ENCODE measurements at regions not wholly inside any gene's neighbourhood (a gene's known extent, or its start where the extent isn't known, plus 50 kb on each side); places are given as distances from the start of the nearest gene placed in this dataset.

- no peak overlapping the region for H3K27ac ChIP-seq
- no peaks in the 10 kb centered on the region for H3K9me3 ChIP-seq
- H3K4me3 ChIP-seq, result no peak overlapping the region
- H3K4me1 ChIP-seq, result no peaks in the 10 kb centered on the region
- no peak for DNase-seq
- no peaks in the 10 kb centered on the region for H3K27me3 ChIP-seq
- intact Hi-C loops (cut with DNase I; ENCODE audit: low total_unique reads), result no loop called here
- H3K36me3 ChIP-seq, result no peaks in the 10 kb centered on the region
- TF ChIP-seq, protein P1, sequence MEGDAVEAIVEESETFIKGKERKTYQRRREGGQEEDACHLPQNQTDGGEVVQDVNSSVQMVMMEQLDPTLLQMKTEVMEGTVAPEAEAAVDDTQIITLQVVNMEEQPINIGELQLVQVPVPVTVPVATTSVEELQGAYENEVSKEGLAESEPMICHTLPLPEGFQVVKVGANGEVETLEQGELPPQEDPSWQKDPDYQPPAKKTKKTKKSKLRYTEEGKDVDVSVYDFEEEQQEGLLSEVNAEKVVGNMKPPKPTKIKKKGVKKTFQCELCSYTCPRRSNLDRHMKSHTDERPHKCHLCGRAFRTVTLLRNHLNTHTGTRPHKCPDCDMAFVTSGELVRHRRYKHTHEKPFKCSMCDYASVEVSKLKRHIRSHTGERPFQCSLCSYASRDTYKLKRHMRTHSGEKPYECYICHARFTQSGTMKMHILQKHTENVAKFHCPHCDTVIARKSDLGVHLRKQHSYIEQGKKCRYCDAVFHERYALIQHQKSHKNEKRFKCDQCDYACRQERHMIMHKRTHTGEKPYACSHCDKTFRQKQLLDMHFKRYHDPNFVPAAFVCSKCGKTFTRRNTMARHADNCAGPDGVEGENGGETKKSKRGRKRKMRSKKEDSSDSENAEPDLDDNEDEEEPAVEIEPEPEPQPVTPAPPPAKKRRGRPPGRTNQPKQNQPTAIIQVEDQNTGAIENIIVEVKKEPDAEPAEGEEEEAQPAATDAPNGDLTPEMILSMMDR (IDR thresholded peaks at IDR 0.05), result no peak
- TF ChIP-seq POLR2A (IDR thresholded peaks at IDR 0.05), result no peak
Measured at GRCh38 chr10:128432011-128432410, 305.8 kb upstream of the MKI67 start.

DNA sequence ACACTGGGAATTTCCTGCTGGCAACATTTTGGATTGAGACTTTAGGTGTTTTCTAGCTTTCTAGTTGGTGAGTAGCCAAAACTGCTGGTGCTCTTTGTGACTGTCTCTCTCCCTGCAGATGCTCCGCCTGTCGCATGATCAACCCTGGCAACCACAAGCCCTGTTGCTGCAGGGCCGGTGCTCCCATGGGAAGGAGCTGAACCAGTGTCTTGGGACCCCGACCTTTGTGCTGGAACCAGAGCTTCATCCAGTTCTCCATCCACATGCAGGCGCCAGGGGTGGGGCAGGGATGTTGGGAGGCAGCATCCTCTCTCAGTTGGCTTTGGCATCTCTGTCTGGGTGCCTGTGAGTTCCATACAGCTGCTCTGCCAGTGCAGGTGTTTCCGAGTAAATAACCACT, 306.2 kb upstream of the MKI67 start:
- H3K36me3 ChIP-seq, result no peaks in the 10 kb centered on the region
- no peak for DNase-seq
- H3K27me3 ChIP-seq, result no peaks in the 10 kb centered on the region
- H3K27ac ChIP-seq, result no peak overlapping the region
- intact Hi-C loops (cut with DNase I; ENCODE audit: low total_unique reads), result no loop called here
- H3K9me3 ChIP-seq, result no peaks in the 10 kb centered on the region
- no peak overlapping the region for H3K4me3 ChIP-seq
- TF ChIP-seq, protein P1 (IDR thresholded peaks at IDR 0.05), result no peak
- TF ChIP-seq POLR2A (IDR thresholded peaks at IDR 0.05), result no peak
- no peaks in the 10 kb centered on the region for H3K4me1 ChIP-seq

DNA sequence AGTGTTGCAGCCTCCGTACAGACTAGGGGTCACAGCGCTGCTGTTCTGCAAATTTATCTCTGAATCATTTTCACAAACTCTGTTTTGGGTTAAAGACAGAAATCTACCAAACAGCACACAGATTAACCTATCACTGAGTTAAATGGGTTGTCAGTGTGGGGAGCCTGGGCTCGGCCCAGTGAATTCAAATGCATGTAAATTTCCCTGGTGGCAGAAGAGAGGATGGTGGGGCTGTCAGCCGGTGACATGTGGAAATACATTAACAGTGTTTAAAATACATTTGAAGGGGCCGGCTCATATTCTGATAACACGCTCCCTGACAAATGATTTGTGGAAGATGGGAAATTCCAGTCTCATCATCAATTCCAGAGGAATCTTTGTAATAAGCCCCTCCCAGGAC, 309.6 kb upstream of the MKI67 start:
- Histone ChIP-seq H3K27me3 (no peaks in the 10 kb centered on the region), H3K9me3 (no peaks in the 10 kb centered on the region), H3K4me3 (no peak overlapping the region), H3K4me1 (no peaks in the 10 kb centered on the region), H3K27ac (no peak overlapping the region), H3K36me3 (no peaks in the 10 kb centered on the region)
- TF ChIP-seq, protein P1 (IDR thresholded peaks at IDR 0.05), result no peak
- no peak for TF ChIP-seq POLR2A (IDR thresholded peaks at IDR 0.05)
- DNase-seq, result no peak
- intact Hi-C loops (cut with DNase I; ENCODE audit: low total_unique reads), result no loop called here

DNA sequence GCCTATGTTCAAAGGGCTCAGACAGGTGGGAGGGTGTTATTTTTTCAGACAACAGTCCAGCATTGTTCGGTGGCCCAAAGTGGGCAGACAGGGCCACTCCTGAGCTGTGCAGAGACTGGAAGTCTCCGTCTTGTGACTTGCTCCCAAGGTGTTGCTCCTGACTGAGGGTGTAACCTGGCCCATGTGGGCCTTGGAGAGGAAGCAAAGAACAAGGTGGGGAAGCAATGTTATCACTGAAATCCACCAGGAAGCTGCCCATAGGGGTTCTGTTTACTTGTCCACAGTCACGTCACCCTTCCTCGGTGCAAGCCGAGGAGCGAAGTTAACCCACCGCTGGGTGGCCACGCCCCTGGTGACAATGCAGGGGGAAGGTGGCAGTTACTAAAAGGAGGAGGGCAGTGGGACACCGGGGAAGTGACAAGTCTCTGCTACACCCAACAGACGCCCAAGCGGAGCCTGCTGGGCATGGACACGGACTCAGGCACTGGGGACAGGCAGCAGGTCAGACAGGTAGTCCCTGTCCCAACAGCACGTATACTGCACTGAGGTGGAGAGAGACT, 311.6 kb upstream of the MKI67 start:
- no peak for TF ChIP-seq POLR2A (IDR thresholded peaks at IDR 0.05)
- TF ChIP-seq, protein P1 (IDR thresholded peaks at IDR 0.05), result no peak
- no peaks in the 10 kb centered on the region for H3K36me3 ChIP-seq
- intact Hi-C loops (cut with DNase I; ENCODE audit: low total_unique reads), result no loop called here
- H3K9me3 ChIP-seq, result no peaks in the 10 kb centered on the region
- no peak for DNase-seq
- H3K4me3 ChIP-seq, result no peak overlapping the region
- H3K27ac ChIP-seq, result no peak overlapping the region
- H3K27me3 ChIP-seq, result no peaks in the 10 kb centered on the region
- H3K4me1 ChIP-seq, result no peaks in the 10 kb centered on the region

GRCh38 chr10:128438417-128439063, 312.3 kb upstream of the MKI67 start:
- intact Hi-C loops (cut with DNase I; ENCODE audit: low total_unique reads), result no loop called here
- DNase-seq, result no peak
- H3K36me3 ChIP-seq, result no peaks in the 10 kb centered on the region
- TF ChIP-seq, protein P1 (IDR thresholded peaks at IDR 0.05), result no peak
- no peak for TF ChIP-seq POLR2A (IDR thresholded peaks at IDR 0.05)
- H3K4me3 ChIP-seq, result no peak overlapping the region
- H3K9me3 ChIP-seq, result no peaks in the 10 kb centered on the region
- no peak overlapping the region for H3K27ac ChIP-seq
- H3K4me1 ChIP-seq, result no peaks in the 10 kb centered on the region
- H3K27me3 ChIP-seq, result no peaks in the 10 kb centered on the region

Measured in uterus (tissue), 3 donors.